Suprapubic skin (tissue), 3 donors: ENCODE measurements at regions not wholly inside any gene's neighbourhood (a gene's known extent, or its start where the extent isn't known, plus 50 kb on each side); places are given as distances from the start of the nearest gene placed in this dataset.

Experiments used
- EP300 ChIP-seq: sonication (generic); formaldehyde crosslinking; IDR thresholded peaks from one replicate; pipeline ENCODE4 v1.6.1; 2017; ENCODE audit warnings: antibody characterized with exemption
- TF ChIP-seq, protein P1 (sequence below), 2 donors: fragments of 200-600 bp in 1 of 2; fragments of 450-650 bp in 1 of 2; sonication (generic) in 1 of 2; IDR thresholded peaks; one replicate each; pipeline ENCODE4 v1.5.1; 2016 to 2019; ENCODE audit warnings: antibody characterized with exemption in 2 of 2, mild to moderate bottlenecking in 1 of 2, moderate library complexity in 1 of 2

DNA sequence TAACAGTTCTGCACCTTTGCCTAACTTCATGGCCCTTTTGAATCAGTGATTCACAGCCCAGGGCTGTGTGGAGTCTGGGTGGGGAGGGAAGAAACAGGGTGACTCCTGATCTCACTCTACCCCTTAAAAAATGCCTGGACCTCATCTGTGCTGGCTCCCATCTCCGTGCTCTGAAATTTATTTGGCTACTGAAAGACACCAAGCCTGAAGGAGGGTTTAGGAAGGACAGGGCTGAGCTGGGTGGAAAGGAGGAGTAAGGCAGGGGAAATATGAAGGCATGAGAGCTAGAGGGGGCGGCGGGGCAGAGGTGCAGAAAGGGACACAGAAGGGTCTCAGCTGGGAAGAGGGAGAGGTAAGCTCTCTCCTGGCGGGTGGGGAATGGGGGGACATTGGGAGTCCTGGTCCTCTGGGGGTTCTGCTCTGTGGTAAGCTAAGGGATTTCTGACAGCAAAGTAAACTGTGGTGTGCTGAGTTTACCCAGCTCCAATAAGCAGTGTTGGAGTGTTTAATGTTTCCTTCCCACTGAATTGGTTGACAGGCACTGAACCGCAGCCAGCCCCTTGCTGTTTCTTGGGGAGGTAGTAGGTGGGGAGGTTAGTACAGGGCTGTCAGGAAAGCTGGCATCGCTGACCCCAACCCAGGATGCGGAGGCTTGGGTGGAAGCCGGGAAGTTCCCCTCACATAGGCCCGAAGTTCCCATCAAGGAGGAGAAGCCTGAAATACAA lies 71.1 kb downstream of the RPUSD4 start:
- TF ChIP-seq, protein P1, sequence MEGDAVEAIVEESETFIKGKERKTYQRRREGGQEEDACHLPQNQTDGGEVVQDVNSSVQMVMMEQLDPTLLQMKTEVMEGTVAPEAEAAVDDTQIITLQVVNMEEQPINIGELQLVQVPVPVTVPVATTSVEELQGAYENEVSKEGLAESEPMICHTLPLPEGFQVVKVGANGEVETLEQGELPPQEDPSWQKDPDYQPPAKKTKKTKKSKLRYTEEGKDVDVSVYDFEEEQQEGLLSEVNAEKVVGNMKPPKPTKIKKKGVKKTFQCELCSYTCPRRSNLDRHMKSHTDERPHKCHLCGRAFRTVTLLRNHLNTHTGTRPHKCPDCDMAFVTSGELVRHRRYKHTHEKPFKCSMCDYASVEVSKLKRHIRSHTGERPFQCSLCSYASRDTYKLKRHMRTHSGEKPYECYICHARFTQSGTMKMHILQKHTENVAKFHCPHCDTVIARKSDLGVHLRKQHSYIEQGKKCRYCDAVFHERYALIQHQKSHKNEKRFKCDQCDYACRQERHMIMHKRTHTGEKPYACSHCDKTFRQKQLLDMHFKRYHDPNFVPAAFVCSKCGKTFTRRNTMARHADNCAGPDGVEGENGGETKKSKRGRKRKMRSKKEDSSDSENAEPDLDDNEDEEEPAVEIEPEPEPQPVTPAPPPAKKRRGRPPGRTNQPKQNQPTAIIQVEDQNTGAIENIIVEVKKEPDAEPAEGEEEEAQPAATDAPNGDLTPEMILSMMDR (IDR thresholded peaks at IDR 0.05): no peak
- no peak for TF ChIP-seq EP300
